Neural cell (in vitro differentiated cells): ENCODE measurements at regions not wholly inside any gene's neighbourhood (a gene's known extent, or its start where the extent isn't known, plus 50 kb on each side); places are given as distances from the start of the nearest gene placed in this dataset.

ENCODE experiments used
- CTCF ChIP-seq: fragments of 450-650 bp; IDR thresholded peaks from 2 replicates; pipeline ENCODE4 v1.5.1; 2014; ENCODE audit warnings: antibody characterized with exemption, mild to moderate bottlenecking, moderate library complexity; ENCODE audit not compliant: poor library complexity, severe bottlenecking
- EZH2 ChIP-seq: fragments of 200-600, 300-800 bp; shearing (Covaris generic), sonication (generic); IDR thresholded peaks from 2 replicates; pipeline ENCODE4 v1.6.1; 2014; ENCODE audit warnings: antibody characterized with exemption, low read length, borderline replicate concordance, mild to moderate bottlenecking; ENCODE audit not compliant: insufficient read depth, poor library complexity, severe bottlenecking
- MXI1 ChIP-seq: fragments of 450-650 bp; conservative IDR thresholded peaks from 2 replicates; pipeline ENCODE4 v1.6.1; 2014; ENCODE audit warnings: antibody characterized with exemption, mild to moderate bottlenecking; ENCODE audit not compliant: poor library complexity, severe bottlenecking
- POLR2AphosphoS5 ChIP-seq: IDR thresholded peaks from 2 replicates; pipeline ENCODE4 v1.6.1; 2012
- RAD21 ChIP-seq: fragments of 450-650 bp; conservative IDR thresholded peaks from 2 replicates; pipeline ENCODE4 v1.6.1; 2014; ENCODE audit warnings: antibody characterized with exemption, mild to moderate bottlenecking, moderate library complexity
- SMC3 ChIP-seq: fragments of 450-650 bp; conservative IDR thresholded peaks from 2 replicates; pipeline ENCODE4 v1.6.1; 2014; ENCODE audit warnings: antibody characterized with exemption, mild to moderate bottlenecking, moderate library complexity; ENCODE audit not compliant: poor library complexity
- TF ChIP-seq, protein P1 (sequence below): IDR thresholded peaks from 2 replicates; pipeline ENCODE4 v1.6.1; 2012; ENCODE audit warnings: borderline replicate concordance

- no peak for TF ChIP-seq CTCF
- TF ChIP-seq, protein P1, sequence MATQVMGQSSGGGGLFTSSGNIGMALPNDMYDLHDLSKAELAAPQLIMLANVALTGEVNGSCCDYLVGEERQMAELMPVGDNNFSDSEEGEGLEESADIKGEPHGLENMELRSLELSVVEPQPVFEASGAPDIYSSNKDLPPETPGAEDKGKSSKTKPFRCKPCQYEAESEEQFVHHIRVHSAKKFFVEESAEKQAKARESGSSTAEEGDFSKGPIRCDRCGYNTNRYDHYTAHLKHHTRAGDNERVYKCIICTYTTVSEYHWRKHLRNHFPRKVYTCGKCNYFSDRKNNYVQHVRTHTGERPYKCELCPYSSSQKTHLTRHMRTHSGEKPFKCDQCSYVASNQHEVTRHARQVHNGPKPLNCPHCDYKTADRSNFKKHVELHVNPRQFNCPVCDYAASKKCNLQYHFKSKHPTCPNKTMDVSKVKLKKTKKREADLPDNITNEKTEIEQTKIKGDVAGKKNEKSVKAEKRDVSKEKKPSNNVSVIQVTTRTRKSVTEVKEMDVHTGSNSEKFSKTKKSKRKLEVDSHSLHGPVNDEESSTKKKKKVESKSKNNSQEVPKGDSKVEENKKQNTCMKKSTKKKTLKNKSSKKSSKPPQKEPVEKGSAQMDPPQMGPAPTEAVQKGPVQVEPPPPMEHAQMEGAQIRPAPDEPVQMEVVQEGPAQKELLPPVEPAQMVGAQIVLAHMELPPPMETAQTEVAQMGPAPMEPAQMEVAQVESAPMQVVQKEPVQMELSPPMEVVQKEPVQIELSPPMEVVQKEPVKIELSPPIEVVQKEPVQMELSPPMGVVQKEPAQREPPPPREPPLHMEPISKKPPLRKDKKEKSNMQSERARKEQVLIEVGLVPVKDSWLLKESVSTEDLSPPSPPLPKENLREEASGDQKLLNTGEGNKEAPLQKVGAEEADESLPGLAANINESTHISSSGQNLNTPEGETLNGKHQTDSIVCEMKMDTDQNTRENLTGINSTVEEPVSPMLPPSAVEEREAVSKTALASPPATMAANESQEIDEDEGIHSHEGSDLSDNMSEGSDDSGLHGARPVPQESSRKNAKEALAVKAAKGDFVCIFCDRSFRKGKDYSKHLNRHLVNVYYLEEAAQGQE, result no peak
- TF ChIP-seq MXI1, result no peak
- TF ChIP-seq RAD21, result no peak
- TF ChIP-seq POLR2AphosphoS5, result no peak
- TF ChIP-seq SMC3, result no peak
- no peak for TF ChIP-seq EZH2
These were observed 157.6 kb upstream of the PDE7B start for GRCh38 chr6:135693811-135694370.
